Panc1 (cell line): ENCODE measurements at regions not wholly inside any gene's neighbourhood (a gene's known extent, or its start where the extent isn't known, plus 50 kb on each side); places are given as distances from the start of the nearest gene placed in this dataset.
A peak's percentile ranks its signal among the peaks of the same experiment; 100 is the strongest.

Experiments used
- SIN3A ChIP-seq: IDR thresholded peaks from 2 replicates; pipeline ENCODE4 v1.6.1; 2012; ENCODE audit warnings: low read depth, mild to moderate bottlenecking, low read length, moderate library complexity, borderline replicate concordance; ENCODE audit not compliant: insufficient read depth
- TF ChIP-seq, protein P1 (sequence below), 2 experiments: IDR thresholded peaks; 2 replicates each; pipeline ENCODE4 v1.6.1; 2011 to 2012; ENCODE audit warnings: low read depth in 2 of 2, control low read depth in 1 of 2, low read length in 1 of 2, mild to moderate bottlenecking in 1 of 2, moderate library complexity in 1 of 2; ENCODE audit not compliant: insufficient read depth in 1 of 2
- TF ChIP-seq, protein P2 (sequence below): fragments of 450-650 bp; IDR thresholded peaks from 2 replicates; pipeline ENCODE4 v1.5.1; 2017; ENCODE audit warnings: mild to moderate bottlenecking

DNA sequence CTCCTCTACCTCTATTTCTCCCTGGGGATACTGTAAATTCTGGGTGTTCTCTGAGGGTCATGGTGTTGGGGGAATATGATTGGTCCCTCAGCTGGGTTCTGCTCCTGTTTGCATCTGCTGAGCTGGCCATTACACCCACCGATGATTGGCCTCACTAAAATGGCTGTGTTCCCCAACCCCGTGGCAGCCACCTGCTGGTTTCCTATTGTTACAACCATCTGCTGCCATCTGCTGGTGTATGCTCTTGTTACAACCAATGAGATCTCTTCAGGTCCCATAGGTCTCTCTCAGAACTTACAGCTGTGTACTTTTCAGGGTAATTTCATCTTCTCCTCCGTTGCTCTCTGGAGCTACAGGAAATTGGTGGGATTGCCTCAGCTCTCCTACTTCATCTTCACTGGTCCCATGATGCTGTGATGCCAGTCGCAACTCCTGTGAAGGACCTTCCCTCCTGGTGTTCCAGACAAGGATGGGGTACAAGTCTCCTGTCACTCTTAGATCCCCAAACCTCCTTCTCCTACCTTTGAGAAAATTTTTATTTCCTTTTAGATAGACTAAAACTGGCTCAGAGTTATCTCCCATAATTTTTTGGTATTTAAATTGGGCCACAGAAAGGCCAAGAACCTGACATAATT is 303.5 kb upstream of the SMIM30 start:
- TF ChIP-seq, protein P1, sequence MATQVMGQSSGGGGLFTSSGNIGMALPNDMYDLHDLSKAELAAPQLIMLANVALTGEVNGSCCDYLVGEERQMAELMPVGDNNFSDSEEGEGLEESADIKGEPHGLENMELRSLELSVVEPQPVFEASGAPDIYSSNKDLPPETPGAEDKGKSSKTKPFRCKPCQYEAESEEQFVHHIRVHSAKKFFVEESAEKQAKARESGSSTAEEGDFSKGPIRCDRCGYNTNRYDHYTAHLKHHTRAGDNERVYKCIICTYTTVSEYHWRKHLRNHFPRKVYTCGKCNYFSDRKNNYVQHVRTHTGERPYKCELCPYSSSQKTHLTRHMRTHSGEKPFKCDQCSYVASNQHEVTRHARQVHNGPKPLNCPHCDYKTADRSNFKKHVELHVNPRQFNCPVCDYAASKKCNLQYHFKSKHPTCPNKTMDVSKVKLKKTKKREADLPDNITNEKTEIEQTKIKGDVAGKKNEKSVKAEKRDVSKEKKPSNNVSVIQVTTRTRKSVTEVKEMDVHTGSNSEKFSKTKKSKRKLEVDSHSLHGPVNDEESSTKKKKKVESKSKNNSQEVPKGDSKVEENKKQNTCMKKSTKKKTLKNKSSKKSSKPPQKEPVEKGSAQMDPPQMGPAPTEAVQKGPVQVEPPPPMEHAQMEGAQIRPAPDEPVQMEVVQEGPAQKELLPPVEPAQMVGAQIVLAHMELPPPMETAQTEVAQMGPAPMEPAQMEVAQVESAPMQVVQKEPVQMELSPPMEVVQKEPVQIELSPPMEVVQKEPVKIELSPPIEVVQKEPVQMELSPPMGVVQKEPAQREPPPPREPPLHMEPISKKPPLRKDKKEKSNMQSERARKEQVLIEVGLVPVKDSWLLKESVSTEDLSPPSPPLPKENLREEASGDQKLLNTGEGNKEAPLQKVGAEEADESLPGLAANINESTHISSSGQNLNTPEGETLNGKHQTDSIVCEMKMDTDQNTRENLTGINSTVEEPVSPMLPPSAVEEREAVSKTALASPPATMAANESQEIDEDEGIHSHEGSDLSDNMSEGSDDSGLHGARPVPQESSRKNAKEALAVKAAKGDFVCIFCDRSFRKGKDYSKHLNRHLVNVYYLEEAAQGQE (IDR thresholded peaks at IDR 0.05; ENCODE audit: insufficient read depth in 1 of 2, low read depth in 2 of 2, low read length in 1 of 2) = no peak
- TF ChIP-seq, protein P2, sequence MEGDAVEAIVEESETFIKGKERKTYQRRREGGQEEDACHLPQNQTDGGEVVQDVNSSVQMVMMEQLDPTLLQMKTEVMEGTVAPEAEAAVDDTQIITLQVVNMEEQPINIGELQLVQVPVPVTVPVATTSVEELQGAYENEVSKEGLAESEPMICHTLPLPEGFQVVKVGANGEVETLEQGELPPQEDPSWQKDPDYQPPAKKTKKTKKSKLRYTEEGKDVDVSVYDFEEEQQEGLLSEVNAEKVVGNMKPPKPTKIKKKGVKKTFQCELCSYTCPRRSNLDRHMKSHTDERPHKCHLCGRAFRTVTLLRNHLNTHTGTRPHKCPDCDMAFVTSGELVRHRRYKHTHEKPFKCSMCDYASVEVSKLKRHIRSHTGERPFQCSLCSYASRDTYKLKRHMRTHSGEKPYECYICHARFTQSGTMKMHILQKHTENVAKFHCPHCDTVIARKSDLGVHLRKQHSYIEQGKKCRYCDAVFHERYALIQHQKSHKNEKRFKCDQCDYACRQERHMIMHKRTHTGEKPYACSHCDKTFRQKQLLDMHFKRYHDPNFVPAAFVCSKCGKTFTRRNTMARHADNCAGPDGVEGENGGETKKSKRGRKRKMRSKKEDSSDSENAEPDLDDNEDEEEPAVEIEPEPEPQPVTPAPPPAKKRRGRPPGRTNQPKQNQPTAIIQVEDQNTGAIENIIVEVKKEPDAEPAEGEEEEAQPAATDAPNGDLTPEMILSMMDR = peak; percentile 83
- TF ChIP-seq SIN3A = no peak
